AG04450 (cell line): ENCODE measurements at regions not wholly inside any gene's neighbourhood (a gene's known extent, or its start where the extent isn't known, plus 50 kb on each side); places are given as distances from the start of the nearest gene placed in this dataset.

Experiments used
- CTCF ChIA-PET: fragments of 300-600, 350-600 bp; formaldehyde crosslinking; extraction: SDS; loops from one replicate; lab custom pipeline; 2022; ENCODE audit warnings: antibody characterized with exemption, inconsistent platforms; lab: Charles Lee
- POLR2A ChIA-PET: fragments of 350-600 bp; formaldehyde crosslinking; extraction: SDS; loops from one replicate; lab custom pipeline; 2021; ENCODE audit warnings: antibody characterized with exemption, inconsistent platforms; lab: Yijun Ruan, JAX
- DNase-seq: peaks from one replicate; pipeline ENCODE4 v3.0.0-alpha.2; 2011; ENCODE audit warnings: low read depth, low spot score
- H3K27ac ChIP-seq: one replicate; pipeline ENCODE4 v1.5.1; 2012; ENCODE audit warnings: low read depth, low read length, control low read depth
- H3K27me3 ChIP-seq: one replicate; pipeline ENCODE4 v1.6.0; 2012; ENCODE audit warnings: low read length; ENCODE audit not compliant: control insufficient read depth, insufficient read depth
- H3K4me3 ChIP-seq: 2 replicates; pipeline ENCODE4 v1.5.1; 2011; ENCODE audit warnings: mild to moderate bottlenecking, low read depth, low read length, control low read depth
- H3K9me3 ChIP-seq: 2 replicates; pipeline ENCODE4 v1.5.1; 2012; ENCODE audit warnings: low read length; ENCODE audit not compliant: control insufficient read depth, insufficient read depth
- CTCF ChIP-seq: IDR thresholded peaks from 2 replicates; pipeline ENCODE4 v1.5.1; 2011; ENCODE audit warnings: low read depth, low read length, control low read depth, inconsistent platforms

- POLR2A ChIA-PET = no interaction called here
- no peaks in the 10 kb centered on the region for H3K9me3 ChIP-seq
- no peak for TF ChIP-seq CTCF
- no peak overlapping the region for H3K27ac ChIP-seq
- peaks cover 24% of the 10 kb centered on the region for H3K27me3 ChIP-seq
- H3K4me3 ChIP-seq = no peak overlapping the region
- CTCF ChIA-PET = no interaction called here
- DNase-seq = no peak
Observed at GRCh38 chr17:79316805-79317204, 242.2 kb downstream of the ENGASE start.

- DNase-seq = no peak
- H3K9me3 ChIP-seq = no peaks in the 10 kb centered on the region
- H3K4me3 ChIP-seq = no peak overlapping the region
- H3K27me3 ChIP-seq = peaks cover 24% of the 10 kb centered on the region
- no peak for TF ChIP-seq CTCF
- POLR2A ChIA-PET = no interaction called here
- CTCF ChIA-PET = no interaction called here
- H3K27ac ChIP-seq = no peak overlapping the region
Observed at GRCh38 chr17:79315358-79316105, 240.9 kb downstream of the ENGASE start.

- Histone ChIP-seq H3K9me3 (no peaks in the 10 kb centered on the region), H3K27me3 (peaks cover 24% of the 10 kb centered on the region), H3K27ac (no peak overlapping the region), H3K4me3 (no peak overlapping the region)
- TF ChIP-seq CTCF = no peak
- POLR2A ChIA-PET = no interaction called here
- DNase-seq = no peak
- CTCF ChIA-PET = no interaction called here
Observed at GRCh38 chr17:79314617-79315357, 240.2 kb downstream of the ENGASE start.

GRCh38 chr17:79311373-79311772, 236.7 kb downstream of the ENGASE start:
- no peak overlapping the region for H3K4me3 ChIP-seq
- H3K27ac ChIP-seq = no peak overlapping the region
- TF ChIP-seq CTCF = no peak
- ChIA-PET CTCF (interaction anchor here (0.7 kb wide), 1 partner anchor 304 kb away, joined by 3 read pairs; no protein-coding TSS in a partner anchor), POLR2A (no interaction called here)
- no peak for DNase-seq
- no peaks in the 10 kb centered on the region for H3K9me3 ChIP-seq
- peaks cover 16% of the 10 kb centered on the region for H3K27me3 ChIP-seq
